ENCODE measurements at regions not wholly inside any gene's neighbourhood (a gene's known extent, or its start where the extent isn't known, plus 50 kb on each side); places are given as distances from the start of the nearest gene placed in this dataset.

DNA sequence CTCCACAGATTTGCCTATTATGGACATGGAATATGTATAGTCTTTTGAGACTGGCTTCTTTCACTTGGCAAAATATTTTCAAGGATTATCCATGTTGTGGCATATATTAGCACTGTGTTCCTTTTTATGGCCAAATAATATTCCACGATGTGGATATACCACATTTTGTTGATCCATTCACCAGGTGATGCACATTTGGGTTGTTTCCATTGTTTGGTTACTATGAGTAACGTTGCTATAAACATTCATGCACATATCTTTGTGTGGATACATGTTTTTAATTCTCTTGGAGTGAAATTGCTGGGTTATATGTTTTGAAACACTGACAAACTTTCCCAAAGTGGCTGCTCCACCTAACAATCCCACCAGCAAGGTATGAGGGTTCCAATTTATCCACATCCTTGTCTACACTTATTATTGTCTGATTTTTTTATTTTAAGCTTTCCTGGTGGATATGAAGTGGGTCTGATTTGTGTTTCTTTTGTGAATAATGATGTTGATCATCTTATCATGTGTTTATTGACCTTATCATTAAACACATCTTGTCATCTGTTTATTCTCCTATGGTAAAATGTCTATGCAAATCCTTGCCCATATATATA is 116.2 kb upstream of the FRMD6 start (continued):
- TF ChIP-seq, protein P1, sequence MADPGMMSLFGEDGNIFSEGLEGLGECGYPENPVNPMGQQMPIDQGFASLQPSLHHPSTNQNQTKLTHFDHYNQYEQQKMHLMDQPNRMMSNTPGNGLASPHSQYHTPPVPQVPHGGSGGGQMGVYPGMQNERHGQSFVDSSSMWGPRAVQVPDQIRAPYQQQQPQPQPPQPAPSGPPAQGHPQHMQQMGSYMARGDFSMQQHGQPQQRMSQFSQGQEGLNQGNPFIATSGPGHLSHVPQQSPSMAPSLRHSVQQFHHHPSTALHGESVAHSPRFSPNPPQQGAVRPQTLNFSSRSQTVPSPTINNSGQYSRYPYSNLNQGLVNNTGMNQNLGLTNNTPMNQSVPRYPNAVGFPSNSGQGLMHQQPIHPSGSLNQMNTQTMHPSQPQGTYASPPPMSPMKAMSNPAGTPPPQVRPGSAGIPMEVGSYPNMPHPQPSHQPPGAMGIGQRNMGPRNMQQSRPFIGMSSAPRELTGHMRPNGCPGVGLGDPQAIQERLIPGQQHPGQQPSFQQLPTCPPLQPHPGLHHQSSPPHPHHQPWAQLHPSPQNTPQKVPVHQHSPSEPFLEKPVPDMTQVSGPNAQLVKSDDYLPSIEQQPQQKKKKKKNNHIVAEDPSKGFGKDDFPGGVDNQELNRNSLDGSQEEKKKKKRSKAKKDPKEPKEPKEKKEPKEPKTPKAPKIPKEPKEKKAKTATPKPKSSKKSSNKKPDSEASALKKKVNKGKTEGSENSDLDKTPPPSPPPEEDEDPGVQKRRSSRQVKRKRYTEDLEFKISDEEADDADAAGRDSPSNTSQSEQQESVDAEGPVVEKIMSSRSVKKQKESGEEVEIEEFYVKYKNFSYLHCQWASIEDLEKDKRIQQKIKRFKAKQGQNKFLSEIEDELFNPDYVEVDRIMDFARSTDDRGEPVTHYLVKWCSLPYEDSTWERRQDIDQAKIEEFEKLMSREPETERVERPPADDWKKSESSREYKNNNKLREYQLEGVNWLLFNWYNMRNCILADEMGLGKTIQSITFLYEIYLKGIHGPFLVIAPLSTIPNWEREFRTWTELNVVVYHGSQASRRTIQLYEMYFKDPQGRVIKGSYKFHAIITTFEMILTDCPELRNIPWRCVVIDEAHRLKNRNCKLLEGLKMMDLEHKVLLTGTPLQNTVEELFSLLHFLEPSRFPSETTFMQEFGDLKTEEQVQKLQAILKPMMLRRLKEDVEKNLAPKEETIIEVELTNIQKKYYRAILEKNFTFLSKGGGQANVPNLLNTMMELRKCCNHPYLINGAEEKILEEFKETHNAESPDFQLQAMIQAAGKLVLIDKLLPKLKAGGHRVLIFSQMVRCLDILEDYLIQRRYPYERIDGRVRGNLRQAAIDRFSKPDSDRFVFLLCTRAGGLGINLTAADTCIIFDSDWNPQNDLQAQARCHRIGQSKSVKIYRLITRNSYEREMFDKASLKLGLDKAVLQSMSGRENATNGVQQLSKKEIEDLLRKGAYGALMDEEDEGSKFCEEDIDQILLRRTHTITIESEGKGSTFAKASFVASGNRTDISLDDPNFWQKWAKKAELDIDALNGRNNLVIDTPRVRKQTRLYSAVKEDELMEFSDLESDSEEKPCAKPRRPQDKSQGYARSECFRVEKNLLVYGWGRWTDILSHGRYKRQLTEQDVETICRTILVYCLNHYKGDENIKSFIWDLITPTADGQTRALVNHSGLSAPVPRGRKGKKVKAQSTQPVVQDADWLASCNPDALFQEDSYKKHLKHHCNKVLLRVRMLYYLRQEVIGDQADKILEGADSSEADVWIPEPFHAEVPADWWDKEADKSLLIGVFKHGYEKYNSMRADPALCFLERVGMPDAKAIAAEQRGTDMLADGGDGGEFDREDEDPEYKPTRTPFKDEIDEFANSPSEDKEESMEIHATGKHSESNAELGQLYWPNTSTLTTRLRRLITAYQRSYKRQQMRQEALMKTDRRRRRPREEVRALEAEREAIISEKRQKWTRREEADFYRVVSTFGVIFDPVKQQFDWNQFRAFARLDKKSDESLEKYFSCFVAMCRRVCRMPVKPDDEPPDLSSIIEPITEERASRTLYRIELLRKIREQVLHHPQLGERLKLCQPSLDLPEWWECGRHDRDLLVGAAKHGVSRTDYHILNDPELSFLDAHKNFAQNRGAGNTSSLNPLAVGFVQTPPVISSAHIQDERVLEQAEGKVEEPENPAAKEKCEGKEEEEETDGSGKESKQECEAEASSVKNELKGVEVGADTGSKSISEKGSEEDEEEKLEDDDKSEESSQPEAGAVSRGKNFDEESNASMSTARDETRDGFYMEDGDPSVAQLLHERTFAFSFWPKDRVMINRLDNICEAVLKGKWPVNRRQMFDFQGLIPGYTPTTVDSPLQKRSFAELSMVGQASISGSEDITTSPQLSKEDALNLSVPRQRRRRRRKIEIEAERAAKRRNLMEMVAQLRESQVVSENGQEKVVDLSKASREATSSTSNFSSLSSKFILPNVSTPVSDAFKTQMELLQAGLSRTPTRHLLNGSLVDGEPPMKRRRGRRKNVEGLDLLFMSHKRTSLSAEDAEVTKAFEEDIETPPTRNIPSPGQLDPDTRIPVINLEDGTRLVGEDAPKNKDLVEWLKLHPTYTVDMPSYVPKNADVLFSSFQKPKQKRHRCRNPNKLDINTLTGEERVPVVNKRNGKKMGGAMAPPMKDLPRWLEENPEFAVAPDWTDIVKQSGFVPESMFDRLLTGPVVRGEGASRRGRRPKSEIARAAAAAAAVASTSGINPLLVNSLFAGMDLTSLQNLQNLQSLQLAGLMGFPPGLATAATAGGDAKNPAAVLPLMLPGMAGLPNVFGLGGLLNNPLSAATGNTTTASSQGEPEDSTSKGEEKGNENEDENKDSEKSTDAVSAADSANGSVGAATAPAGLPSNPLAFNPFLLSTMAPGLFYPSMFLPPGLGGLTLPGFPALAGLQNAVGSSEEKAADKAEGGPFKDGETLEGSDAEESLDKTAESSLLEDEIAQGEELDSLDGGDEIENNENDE (IDR thresholded peaks at IDR 0.05; ENCODE audit: insufficient replicate concordance, low read length): no peak
- no peak for TF ChIP-seq BCL11A (IDR thresholded peaks at IDR 0.05; ENCODE audit: low read depth in 2 of 2, low read length in 2 of 2)
- no peak for TF ChIP-seq EGR1 (IDR thresholded peaks at IDR 0.05; ENCODE audit: borderline replicate concordance, low read depth, low read length)
- TF ChIP-seq MAFK (IDR thresholded peaks at IDR 0.05; ENCODE audit: low read depth, low read length): no peak
- TF ChIP-seq, protein P2, sequence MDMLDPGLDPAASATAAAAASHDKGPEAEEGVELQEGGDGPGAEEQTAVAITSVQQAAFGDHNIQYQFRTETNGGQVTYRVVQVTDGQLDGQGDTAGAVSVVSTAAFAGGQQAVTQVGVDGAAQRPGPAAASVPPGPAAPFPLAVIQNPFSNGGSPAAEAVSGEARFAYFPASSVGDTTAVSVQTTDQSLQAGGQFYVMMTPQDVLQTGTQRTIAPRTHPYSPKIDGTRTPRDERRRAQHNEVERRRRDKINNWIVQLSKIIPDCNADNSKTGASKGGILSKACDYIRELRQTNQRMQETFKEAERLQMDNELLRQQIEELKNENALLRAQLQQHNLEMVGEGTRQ (IDR thresholded peaks at IDR 0.05; ENCODE audit: low read length): no peak
- no peak for TF ChIP-seq CHD2 (IDR thresholded peaks at IDR 0.05; ENCODE audit: low read length)
- TF ChIP-seq KDM5A (IDR thresholded peaks at IDR 0.05; ENCODE audit: low read length): no peak
- TF ChIP-seq, protein P3, sequence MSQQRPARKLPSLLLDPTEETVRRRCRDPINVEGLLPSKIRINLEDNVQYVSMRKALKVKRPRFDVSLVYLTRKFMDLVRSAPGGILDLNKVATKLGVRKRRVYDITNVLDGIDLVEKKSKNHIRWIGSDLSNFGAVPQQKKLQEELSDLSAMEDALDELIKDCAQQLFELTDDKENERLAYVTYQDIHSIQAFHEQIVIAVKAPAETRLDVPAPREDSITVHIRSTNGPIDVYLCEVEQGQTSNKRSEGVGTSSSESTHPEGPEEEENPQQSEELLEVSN (IDR thresholded peaks at IDR 0.05): no peak
- TF ChIP-seq SP2 (IDR thresholded peaks at IDR 0.05; ENCODE audit: low read length): no peak
- TF ChIP-seq PHF8 (conservative IDR thresholded peaks at IDR 0.05; ENCODE audit: low read depth, low read length): no peak

Data from H1 (cell line).